ENCODE measurements at regions not wholly inside any gene's neighbourhood (a gene's known extent, or its start where the extent isn't known, plus 50 kb on each side); places are given as distances from the start of the nearest gene placed in this dataset.

DNA sequence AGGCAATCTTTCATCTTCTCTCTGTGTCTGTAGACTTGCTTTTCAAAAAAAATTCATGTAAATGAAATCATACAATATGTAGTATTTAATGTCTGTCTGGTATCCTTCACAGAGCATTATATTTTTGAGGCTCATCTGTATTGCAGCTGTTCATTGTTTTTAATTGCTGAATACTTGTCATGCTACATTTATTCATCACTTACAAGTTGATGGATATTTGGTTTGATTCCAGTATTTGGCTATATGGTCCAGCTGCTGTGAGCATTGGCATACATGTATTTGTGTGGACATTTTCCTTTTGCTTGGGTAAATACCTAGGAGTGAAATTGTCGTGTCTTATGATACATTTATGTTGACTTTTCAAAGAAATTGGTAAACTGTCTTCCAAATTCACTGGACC lies 441.4 kb downstream of the DCDC2C start:
- no peak overlapping the region for H3K4me3 Mint-ChIP-seq
- DNase-seq: no peak
- no peaks in the 10 kb centered on the region for H3K9me3 Mint-ChIP-seq (ENCODE audit: low read depth)
- ATAC-seq: no peak
- CTCF ChIA-PET: no interaction called here
- no peak overlapping the region for H3K27ac Mint-ChIP-seq
- no peaks in the 10 kb centered on the region for H3K27me3 Mint-ChIP-seq
- no peaks in the 10 kb centered on the region for H3K36me3 Mint-ChIP-seq
- no peaks in the 10 kb centered on the region for H3K4me1 Mint-ChIP-seq

DNA sequence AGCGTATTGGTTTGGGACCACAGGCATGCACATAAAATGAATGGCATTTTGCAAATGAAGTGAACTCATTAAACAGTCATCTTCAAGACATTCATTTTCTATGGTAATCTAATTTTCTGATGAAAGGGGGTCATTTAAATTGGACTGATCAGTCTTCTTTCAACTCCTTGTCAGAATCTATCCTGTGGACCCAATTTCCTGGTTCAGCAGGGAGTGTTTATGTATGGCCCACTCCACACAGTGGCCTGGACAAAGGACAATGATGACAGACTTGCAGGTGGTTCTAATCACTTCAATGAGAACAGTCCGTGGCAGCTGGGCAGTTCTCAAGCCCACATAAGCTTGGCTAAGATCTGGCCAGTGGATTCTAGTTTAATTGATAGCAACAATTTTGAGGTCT lies 448.1 kb downstream of the DCDC2C start:
- H3K9me3 Mint-ChIP-seq (ENCODE audit: low read depth): peaks cover 4% of the 10 kb centered on the region
- DNase-seq (no peak), ATAC-seq (no peak)
- no peaks in the 10 kb centered on the region for H3K27me3 Mint-ChIP-seq
- H3K4me1 Mint-ChIP-seq: no peaks in the 10 kb centered on the region
- no peak overlapping the region for H3K4me3 Mint-ChIP-seq
- H3K27ac Mint-ChIP-seq: no peak overlapping the region
- H3K36me3 Mint-ChIP-seq: no peaks in the 10 kb centered on the region
- CTCF ChIA-PET: no interaction called here

DNA sequence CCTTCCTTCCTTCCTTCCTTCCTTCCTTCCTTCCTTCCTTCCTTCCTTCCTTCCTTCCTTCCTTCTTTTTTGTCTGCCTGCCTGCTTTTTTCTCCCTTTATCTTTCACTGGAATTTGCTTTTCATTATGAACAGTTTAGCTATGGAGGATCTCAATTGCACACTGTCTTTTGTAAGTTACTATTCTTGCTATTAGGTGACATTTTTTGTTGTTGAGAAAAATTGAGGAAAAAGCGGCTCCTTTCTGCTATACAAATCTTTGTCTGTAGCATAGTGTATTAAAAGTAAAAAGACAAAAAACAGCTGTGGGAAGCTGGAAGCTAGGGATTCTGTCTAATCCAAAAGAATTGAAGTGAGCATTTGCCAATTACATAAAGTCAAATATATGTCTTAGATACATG lies 448.7 kb downstream of the DCDC2C start:
- H3K4me1 Mint-ChIP-seq: no peaks in the 10 kb centered on the region
- ATAC-seq (no peak), DNase-seq (no peak)
- no peaks in the 10 kb centered on the region for H3K27me3 Mint-ChIP-seq
- peaks cover 8% of the 10 kb centered on the region for H3K9me3 Mint-ChIP-seq (ENCODE audit: low read depth)
- no peak overlapping the region for H3K27ac Mint-ChIP-seq
- H3K4me3 Mint-ChIP-seq: no peak overlapping the region
- CTCF ChIA-PET: no interaction called here
- H3K36me3 Mint-ChIP-seq: no peaks in the 10 kb centered on the region

- ATAC-seq: no peak
- Mint-ChIP-seq H3K4me3 (no peak overlapping the region), H3K9me3 (ENCODE audit: low read depth) (peaks cover 16% of the 10 kb centered on the region), H3K36me3 (no peaks in the 10 kb centered on the region), H3K4me1 (no peaks in the 10 kb centered on the region), H3K27ac (no peak overlapping the region), H3K27me3 (no peaks in the 10 kb centered on the region)
- DNase-seq: no peak
- CTCF ChIA-PET: no interaction called here
Observed at GRCh38 chr2:4168834-4169233, 465.5 kb downstream of the DCDC2C start.

DNA sequence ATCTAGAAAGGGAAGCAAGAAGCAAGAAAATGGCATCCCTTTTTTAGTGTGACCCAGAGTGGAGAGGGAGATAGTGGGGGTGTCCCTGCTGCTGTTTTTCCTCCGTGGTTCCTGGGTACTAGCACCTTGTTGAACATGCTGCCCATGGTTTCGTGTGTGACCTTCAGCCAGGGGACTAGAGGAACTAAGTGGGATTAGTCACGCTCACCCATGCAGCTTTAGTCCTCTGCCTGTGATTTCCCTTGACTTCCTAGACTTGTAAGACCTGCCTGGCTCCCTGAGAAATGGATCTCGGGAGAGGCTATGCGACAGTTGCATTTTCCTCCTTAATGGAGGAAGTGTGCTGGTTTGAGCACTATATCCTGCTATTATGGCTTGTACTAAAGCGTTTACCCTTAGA lies 471.4 kb downstream of the DCDC2C start:
- H3K4me3 Mint-ChIP-seq: no peak overlapping the region
- no peaks in the 10 kb centered on the region for H3K27me3 Mint-ChIP-seq
- DNase-seq (no peak), ATAC-seq (no peak)
- CTCF ChIA-PET: no interaction called here
- peaks cover 15% of the 10 kb centered on the region for H3K9me3 Mint-ChIP-seq (ENCODE audit: low read depth)
- no peaks in the 10 kb centered on the region for H3K36me3 Mint-ChIP-seq
- H3K27ac Mint-ChIP-seq: no peak overlapping the region
- no peaks in the 10 kb centered on the region for H3K4me1 Mint-ChIP-seq

GRCh38 chr2:4175343-4175742 lies 472.0 kb downstream of the DCDC2C start:
- DNase-seq (no peak), ATAC-seq (no peak)
- H3K9me3 Mint-ChIP-seq (ENCODE audit: low read depth): peaks cover 18% of the 10 kb centered on the region
- H3K27ac Mint-ChIP-seq: no peak overlapping the region
- no peak overlapping the region for H3K4me3 Mint-ChIP-seq
- no peaks in the 10 kb centered on the region for H3K36me3 Mint-ChIP-seq
- no peaks in the 10 kb centered on the region for H3K27me3 Mint-ChIP-seq
- H3K4me1 Mint-ChIP-seq: no peaks in the 10 kb centered on the region
- CTCF ChIA-PET: no interaction called here

DNA sequence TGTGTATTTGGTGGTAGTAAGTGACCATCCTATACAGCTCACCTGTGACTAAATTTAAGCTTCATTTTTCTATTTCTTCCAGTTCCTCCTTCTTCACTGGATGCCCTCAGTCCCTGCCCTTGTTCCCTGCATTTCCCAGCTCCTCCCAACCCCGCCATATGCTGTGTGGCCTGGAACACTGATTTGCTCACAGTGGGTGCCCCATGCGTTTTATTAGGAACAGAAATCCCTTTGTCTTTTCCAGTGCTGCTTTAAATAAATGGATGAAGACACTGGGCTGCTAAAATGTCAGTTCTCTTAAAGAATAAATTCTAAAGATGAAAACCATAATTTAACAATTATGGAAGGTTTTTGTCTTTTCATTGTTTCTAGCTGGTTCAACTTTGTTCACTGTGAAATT lies 477.3 kb downstream of the DCDC2C start:
- Mint-ChIP-seq H3K27ac (no peak overlapping the region), H3K4me3 (no peak overlapping the region), H3K27me3 (no peaks in the 10 kb centered on the region), H3K36me3 (no peaks in the 10 kb centered on the region), H3K9me3 (ENCODE audit: low read depth) (peaks cover 8% of the 10 kb centered on the region), H3K4me1 (no peaks in the 10 kb centered on the region)
- ATAC-seq: no peak
- CTCF ChIA-PET: no interaction called here
- no peak for DNase-seq

GRCh38 chr2:4181062-4181461 lies 477.7 kb downstream of the DCDC2C start:
- Mint-ChIP-seq H3K27me3 (no peaks in the 10 kb centered on the region), H3K4me3 (no peak overlapping the region), H3K9me3 (ENCODE audit: low read depth) (peaks cover 6% of the 10 kb centered on the region), H3K36me3 (no peaks in the 10 kb centered on the region), H3K27ac (no peak overlapping the region), H3K4me1 (no peaks in the 10 kb centered on the region)
- DNase-seq (no peak), ATAC-seq (no peak)
- CTCF ChIA-PET: no interaction called here

GRCh38 chr2:4188561-4188960 lies 485.2 kb downstream of the DCDC2C start:
- CTCF ChIA-PET: no interaction called here
- H3K27me3 Mint-ChIP-seq: no peaks in the 10 kb centered on the region
- H3K36me3 Mint-ChIP-seq: peaks cover 2% of the 10 kb centered on the region

DNA sequence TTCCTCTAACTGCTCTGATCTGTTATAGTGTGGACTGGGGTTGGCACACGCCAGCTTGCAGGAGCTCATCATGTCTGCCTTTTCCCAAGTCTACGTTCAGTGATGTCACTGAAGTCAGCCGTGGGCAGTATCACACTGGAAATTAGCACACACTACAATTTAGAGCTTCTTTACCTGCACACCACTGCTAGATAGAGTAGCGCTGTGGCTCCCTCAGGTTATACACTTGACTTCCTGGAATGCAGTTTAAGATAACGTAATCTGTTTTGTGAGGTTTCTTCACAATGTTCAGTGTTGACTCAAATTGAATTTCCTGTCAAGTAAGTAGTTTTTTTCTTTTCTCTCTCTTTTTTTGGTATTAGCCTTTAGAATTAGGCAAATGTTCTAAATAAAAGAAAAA lies 487.2 kb downstream of the DCDC2C start:
- Mint-ChIP-seq H3K27ac (no peak overlapping the region), H3K36me3 (peaks cover 2% of the 10 kb centered on the region), H3K4me3 (no peak overlapping the region), H3K4me1 (no peaks in the 10 kb centered on the region), H3K27me3 (no peaks in the 10 kb centered on the region), H3K9me3 (ENCODE audit: low read depth) (peaks cover 19% of the 10 kb centered on the region)
- CTCF ChIA-PET: no interaction called here
- no peak for DNase-seq
- ATAC-seq: no peak

More at GRCh38 chr2:4188561-4188960, 485.2 kb downstream of the DCDC2C start:
- Mint-ChIP-seq H3K4me1 (no peaks in the 10 kb centered on the region), H3K4me3 (no peak overlapping the region), H3K9me3 (ENCODE audit: low read depth) (peaks cover 10% of the 10 kb centered on the region), H3K27ac (no peak overlapping the region)
- no peak for DNase-seq
- ATAC-seq: no peak

DNA sequence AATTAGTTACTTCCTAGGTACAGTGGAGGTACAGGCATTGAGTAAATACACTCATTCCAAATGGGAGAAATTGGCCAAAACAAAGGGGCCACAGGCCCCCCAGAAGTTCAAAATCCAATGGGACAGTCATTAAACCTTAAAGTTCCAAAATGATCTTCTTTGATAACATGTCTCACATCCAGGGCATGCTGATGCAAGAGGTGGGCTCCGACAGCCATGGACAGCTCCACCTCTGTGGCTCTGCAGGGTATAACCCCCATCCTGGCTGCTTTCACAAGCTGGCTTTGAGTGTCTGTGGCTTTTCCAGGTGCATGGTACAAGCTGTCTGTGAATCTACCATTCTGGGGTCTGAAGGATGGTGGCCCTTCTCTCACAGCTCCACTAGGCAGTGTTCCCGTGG lies 488.7 kb downstream of the DCDC2C start:
- ATAC-seq (no peak), DNase-seq (no peak)
- Mint-ChIP-seq H3K4me3 (no peak overlapping the region), H3K27ac (no peak overlapping the region), H3K9me3 (ENCODE audit: low read depth) (peaks cover 21% of the 10 kb centered on the region), H3K36me3 (peaks cover 2% of the 10 kb centered on the region), H3K27me3 (no peaks in the 10 kb centered on the region), H3K4me1 (no peaks in the 10 kb centered on the region)
- CTCF ChIA-PET: no interaction called here

DNA sequence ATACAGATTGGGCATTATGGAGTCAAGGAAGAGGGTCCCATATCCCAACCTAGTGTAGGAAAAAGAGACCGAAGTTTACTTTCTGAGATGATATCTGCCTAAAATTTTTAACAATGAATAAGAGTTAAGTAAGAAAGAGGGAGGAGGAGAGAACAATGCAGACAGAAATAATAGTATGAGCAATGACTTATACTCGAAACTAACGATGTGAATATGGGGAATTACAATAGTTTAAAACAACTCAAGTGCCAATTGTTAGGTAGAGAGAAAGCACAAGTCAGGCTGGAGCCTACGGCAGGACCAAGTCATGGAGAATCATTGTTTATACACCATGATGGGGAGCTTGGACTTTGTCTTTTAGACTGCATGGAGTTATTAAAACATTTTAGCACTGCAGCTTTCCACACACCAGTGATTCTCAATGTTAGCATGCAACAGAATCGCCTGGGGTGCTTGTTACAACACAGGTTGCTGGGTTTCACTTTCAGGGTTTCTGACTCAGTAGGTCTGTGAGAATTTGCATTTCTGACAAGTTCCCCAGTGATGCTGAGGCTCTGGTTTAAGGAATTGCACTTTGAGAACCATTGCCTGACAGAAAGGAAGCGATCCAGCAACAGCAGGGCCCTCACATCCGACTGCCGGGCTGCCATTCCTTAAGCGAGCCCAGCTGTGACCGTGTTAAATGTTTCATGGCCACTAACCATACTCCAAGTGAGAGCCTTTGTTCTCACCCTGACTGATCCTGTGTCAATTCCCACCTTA lies 511.2 kb downstream of the DCDC2C start:
- no peak for ATAC-seq
- no peak overlapping the region for H3K4me3 Mint-ChIP-seq
- H3K4me1 Mint-ChIP-seq: no peaks in the 10 kb centered on the region
- H3K9me3 Mint-ChIP-seq (ENCODE audit: low read depth): peaks cover 2% of the 10 kb centered on the region
- no peaks in the 10 kb centered on the region for H3K27me3 Mint-ChIP-seq
- CTCF ChIA-PET: no interaction called here
- DNase-seq: no peak
- H3K27ac Mint-ChIP-seq: no peak overlapping the region
- no peaks in the 10 kb centered on the region for H3K36me3 Mint-ChIP-seq

- Mint-ChIP-seq H3K9me3 (ENCODE audit: low read depth) (peaks cover 4% of the 10 kb centered on the region), H3K36me3 (no peaks in the 10 kb centered on the region), H3K4me1 (no peaks in the 10 kb centered on the region), H3K4me3 (no peak overlapping the region), H3K27me3 (no peaks in the 10 kb centered on the region), H3K27ac (no peak overlapping the region)
- no peak for ATAC-seq
- no peak for DNase-seq
- CTCF ChIA-PET: no interaction called here
Observed at GRCh38 chr2:4217737-4218136, 514.4 kb downstream of the DCDC2C start.

DNA sequence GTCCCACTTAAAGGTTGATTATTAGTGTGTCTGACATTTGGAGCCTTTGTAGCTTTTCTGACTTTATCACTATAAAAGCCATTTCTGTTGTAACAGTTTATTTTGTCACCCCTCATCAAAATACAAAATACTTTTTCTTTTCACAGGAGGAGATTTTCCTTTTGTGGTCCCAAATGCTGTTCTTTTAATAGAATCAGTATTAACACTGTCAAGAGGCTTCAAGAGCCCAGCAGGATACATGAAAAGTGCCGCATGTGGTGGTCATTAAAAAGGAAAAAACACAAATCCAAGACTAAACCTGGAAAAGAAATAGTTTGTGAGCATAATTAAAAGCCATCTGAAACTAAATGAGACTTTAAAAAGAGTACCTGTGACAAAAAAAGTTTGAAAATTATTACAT lies 515.7 kb downstream of the DCDC2C start:
- H3K27me3 Mint-ChIP-seq: no peaks in the 10 kb centered on the region
- DNase-seq: no peak
- no peak overlapping the region for H3K4me3 Mint-ChIP-seq
- no peak overlapping the region for H3K27ac Mint-ChIP-seq
- no peak for ATAC-seq
- peaks cover 4% of the 10 kb centered on the region for H3K9me3 Mint-ChIP-seq (ENCODE audit: low read depth)
- no peaks in the 10 kb centered on the region for H3K4me1 Mint-ChIP-seq
- CTCF ChIA-PET: no interaction called here
- H3K36me3 Mint-ChIP-seq: no peaks in the 10 kb centered on the region

GRCh38 chr2:4219571-4219970 lies 516.2 kb downstream of the DCDC2C start:
- Mint-ChIP-seq H3K36me3 (no peaks in the 10 kb centered on the region), H3K27me3 (no peaks in the 10 kb centered on the region), H3K27ac (no peak overlapping the region), H3K9me3 (ENCODE audit: low read depth) (peaks cover 4% of the 10 kb centered on the region), H3K4me3 (no peak overlapping the region), H3K4me1 (no peaks in the 10 kb centered on the region)
- CTCF ChIA-PET: no interaction called here
- no peak for DNase-seq
- no peak for ATAC-seq
